ENCODE measurements at regions not wholly inside any gene's neighbourhood (a gene's known extent, or its start where the extent isn't known, plus 50 kb on each side); places are given as distances from the start of the nearest gene placed in this dataset.

DNA sequence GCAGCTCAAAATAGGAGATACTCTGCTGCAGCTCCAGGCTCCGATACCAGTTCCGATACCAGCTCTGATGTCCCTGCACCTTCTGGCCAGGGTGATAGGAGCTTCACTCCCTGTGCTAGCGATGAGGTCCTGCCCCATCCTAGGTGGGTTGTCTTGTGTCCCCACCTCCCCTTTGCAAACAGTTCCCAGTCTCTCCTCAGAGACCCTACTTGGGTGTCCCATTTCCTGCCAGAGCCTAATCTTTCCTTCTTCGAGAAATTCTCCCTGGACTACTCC is 62.7 kb upstream of the NANOS1 start:
- no peak for TF ChIP-seq ZNF580 (tag by site-specific recombination; IDR thresholded peaks at IDR 0.05)
- TF ChIP-seq ZNF10 (tag by site-specific recombination; IDR thresholded peaks at IDR 0.05): no peak
- no peak for TF ChIP-seq ZNF37A (tag by site-specific recombination; IDR thresholded peaks at IDR 0.05)
